Stomach smooth muscle (tissue), 2 donors: ENCODE measurements at regions not wholly inside any gene's neighbourhood (a gene's known extent, or its start where the extent isn't known, plus 50 kb on each side); places are given as distances from the start of the nearest gene placed in this dataset.

Experiments
- H3K27ac ChIP-seq: one replicate; pipeline ENCODE4 v1.7.0; 2013; ENCODE audit warnings: mild to moderate bottlenecking, low read length, inconsistent platforms
- H3K27me3 ChIP-seq, 2 donors: one replicate each; pipeline ENCODE4 v1.7.0; 2013; ENCODE audit warnings: low read length in 2 of 2; ENCODE audit not compliant: insufficient read depth in 2 of 2, control insufficient read depth in 1 of 2
- H3K36me3 ChIP-seq, 2 donors: one replicate each; pipeline ENCODE4 v1.7.0; 2013; ENCODE audit warnings: low read length in 2 of 2; ENCODE audit not compliant: control insufficient read depth in 2 of 2, insufficient read depth in 2 of 2
- H3K4me1 ChIP-seq: one replicate; pipeline ENCODE4 v1.7.0; 2013; ENCODE audit warnings: low read length; ENCODE audit not compliant: control insufficient read depth, insufficient read depth
- H3K4me3 ChIP-seq, 2 donors: one replicate each; pipeline ENCODE4 v1.7.0; 2013; ENCODE audit warnings: low read length in 2 of 2
- H3K9ac ChIP-seq, 2 donors: one replicate each; pipeline ENCODE4 v1.7.0; 2013; ENCODE audit warnings: low read length in 2 of 2, mild to moderate bottlenecking in 1 of 2
- H3K9me3 ChIP-seq, 2 donors: one replicate each; pipeline ENCODE4 v1.7.0; 2013; ENCODE audit warnings: low read length in 2 of 2; ENCODE audit not compliant: control insufficient read depth in 2 of 2
- donor health status: healthy.
- donor health status: Pancreatic carcinoma.

- H3K4me3 ChIP-seq: no peak overlapping the region
- H3K4me1 ChIP-seq: no peaks in the 10 kb centered on the region
- no peak overlapping the region for H3K9ac ChIP-seq
- no peaks in the 10 kb centered on the region for H3K9me3 ChIP-seq
- H3K27me3 ChIP-seq: no peaks in the 10 kb centered on the region
- no peaks in the 10 kb centered on the region for H3K36me3 ChIP-seq
- H3K27ac ChIP-seq: no peak overlapping the region
Measured at GRCh38 chr12:92044435-92044834, 101.2 kb downstream of the BTG1 start.

- Histone ChIP-seq H3K4me3 (no peak overlapping the region), H3K27ac (no peak overlapping the region), H3K4me1 (no peaks in the 10 kb centered on the region), H3K27me3 (no peaks in the 10 kb centered on the region), H3K9me3 (no peaks in the 10 kb centered on the region), H3K36me3 (no peaks in the 10 kb centered on the region), H3K9ac (no peak overlapping the region)
Measured at GRCh38 chr12:92042791-92043531, 102.7 kb downstream of the BTG1 start.

- H3K4me3 ChIP-seq: no peak overlapping the region
- no peaks in the 10 kb centered on the region for H3K27me3 ChIP-seq
- no peaks in the 10 kb centered on the region for H3K36me3 ChIP-seq
- no peak overlapping the region for H3K9ac ChIP-seq
- no peaks in the 10 kb centered on the region for H3K4me1 ChIP-seq
- no peaks in the 10 kb centered on the region for H3K9me3 ChIP-seq
- no peak overlapping the region for H3K27ac ChIP-seq
Measured at GRCh38 chr12:92041742-92042141, 103.9 kb downstream of the BTG1 start.

GRCh38 chr12:92039046-92039445 is 106.6 kb downstream of the BTG1 start:
- no peak overlapping the region for H3K9ac ChIP-seq
- H3K4me3 ChIP-seq: no peak overlapping the region
- no peak overlapping the region for H3K27ac ChIP-seq
- no peaks in the 10 kb centered on the region for H3K36me3 ChIP-seq
- peaks cover 7% of the 10 kb centered on the region for H3K4me1 ChIP-seq
- H3K27me3 ChIP-seq: no peaks in the 10 kb centered on the region
- no peaks in the 10 kb centered on the region for H3K9me3 ChIP-seq

- H3K9ac ChIP-seq: no peak overlapping the region
- H3K36me3 ChIP-seq: no peaks in the 10 kb centered on the region
- no peaks in the 10 kb centered on the region for H3K27me3 ChIP-seq
- no peaks in the 10 kb centered on the region for H3K9me3 ChIP-seq
- H3K4me1 ChIP-seq: peaks cover 7% of the 10 kb centered on the region
- H3K4me3 ChIP-seq: no peak overlapping the region
- no peak overlapping the region for H3K27ac ChIP-seq
Measured at GRCh38 chr12:92038476-92038875, 107.2 kb downstream of the BTG1 start.

- no peaks in the 10 kb centered on the region for H3K36me3 ChIP-seq
- H3K4me3 ChIP-seq: no peak overlapping the region
- no peak overlapping the region for H3K9ac ChIP-seq
- H3K27me3 ChIP-seq: no peaks in the 10 kb centered on the region
- peaks cover 7% of the 10 kb centered on the region for H3K4me1 ChIP-seq
- H3K9me3 ChIP-seq: no peaks in the 10 kb centered on the region
- H3K27ac ChIP-seq: no peak overlapping the region
Measured at GRCh38 chr12:92036771-92037453, 108.7 kb downstream of the BTG1 start.

GRCh38 chr12:92036061-92036620 is 109.5 kb downstream of the BTG1 start:
- Histone ChIP-seq H3K36me3 (no peaks in the 10 kb centered on the region), H3K9me3 (no peaks in the 10 kb centered on the region), H3K4me1 (peaks cover 7% of the 10 kb centered on the region), H3K9ac (no peak overlapping the region), H3K27ac (no peak overlapping the region), H3K27me3 (no peaks in the 10 kb centered on the region), H3K4me3 (no peak overlapping the region)

GRCh38 chr12:92035477-92035876 is 110.2 kb downstream of the BTG1 start:
- Histone ChIP-seq H3K36me3 (no peaks in the 10 kb centered on the region), H3K9me3 (no peaks in the 10 kb centered on the region), H3K4me1 (peaks cover 7% of the 10 kb centered on the region), H3K4me3 (peak overlapping the region; percentile 67 to 74), H3K27ac (no peak overlapping the region), H3K27me3 (no peaks in the 10 kb centered on the region), H3K9ac (peak overlapping the region; percentile 57 to 58)

- Histone ChIP-seq H3K27me3 (no peaks in the 10 kb centered on the region), H3K9me3 (no peaks in the 10 kb centered on the region), H3K36me3 (no peaks in the 10 kb centered on the region), H3K4me3 (peak overlapping the region; percentile 67 to 74), H3K4me1 (peaks cover 10% of the 10 kb centered on the region), H3K9ac (peak overlapping the region; percentile 57 to 58), H3K27ac (peak overlapping the region; percentile 19)
Measured at GRCh38 chr12:92034858-92035401, 110.7 kb downstream of the BTG1 start.

GRCh38 chr12:92034083-92034482 is 111.6 kb downstream of the BTG1 start:
- H3K9me3 ChIP-seq: no peaks in the 10 kb centered on the region
- no peaks in the 10 kb centered on the region for H3K36me3 ChIP-seq
- H3K27ac ChIP-seq: no peak overlapping the region
- no peak overlapping the region for H3K9ac ChIP-seq
- no peaks in the 10 kb centered on the region for H3K27me3 ChIP-seq
- no peak overlapping the region for H3K4me3 ChIP-seq
- H3K4me1 ChIP-seq: peaks cover 14% of the 10 kb centered on the region
